Glomerular endothelial cell (primary cell): ENCODE measurements at regions not wholly inside any gene's neighbourhood (a gene's known extent, or its start where the extent isn't known, plus 50 kb on each side); places are given as distances from the start of the nearest gene placed in this dataset.
"Not testable (repeated sequence)": the region's sequence is repeated elsewhere in the genome, so short reads cannot be mapped to it uniquely, and the experiment has no call there.

Source experiments
- DNase-seq: peaks from one replicate; pipeline ENCODE4 v3.0.0-alpha.2; 2011; ENCODE audit warnings: low read depth, low spot score; ENCODE audit errors: extremely low read depth

DNA sequence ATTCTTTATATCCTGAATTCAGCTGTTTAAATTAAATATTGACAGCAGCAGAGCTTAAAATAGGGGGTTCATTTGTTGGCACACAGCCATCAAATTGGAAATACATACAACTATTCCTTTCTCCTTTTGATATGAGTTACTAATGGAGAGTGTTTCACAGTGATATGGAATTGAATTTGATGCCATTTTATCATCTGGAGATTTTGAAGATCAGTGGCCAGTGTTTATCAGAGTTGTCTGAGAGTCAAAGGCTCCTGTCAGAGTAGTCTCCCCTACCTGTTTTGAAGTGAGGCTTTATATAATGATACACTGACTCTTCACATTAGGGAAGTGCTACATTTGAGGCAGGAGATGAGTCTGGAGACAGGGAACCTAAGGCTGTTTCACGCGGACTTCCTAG is 1286.3 kb downstream of the TECRL start:
- DNase-seq: no peak

DNA sequence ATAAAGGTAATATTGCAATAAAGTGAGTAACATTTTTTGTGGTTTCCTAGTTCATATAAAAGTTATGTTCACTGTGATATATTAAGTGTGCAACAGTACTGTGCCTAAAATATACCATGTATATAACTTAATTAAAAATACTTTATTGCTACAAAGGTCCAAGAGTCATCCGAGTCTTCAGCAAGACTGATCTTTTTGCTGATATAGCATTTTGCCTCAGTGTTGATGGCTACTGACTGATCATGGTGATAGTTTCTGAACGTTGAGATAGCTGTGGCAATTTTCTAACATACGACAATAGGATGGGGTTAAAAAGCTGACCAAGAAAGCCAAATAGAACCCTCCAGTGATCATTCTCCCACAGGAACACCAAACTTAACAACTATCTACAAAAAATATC is 1302.7 kb downstream of the TECRL start:
- DNase-seq: no peak

DNA sequence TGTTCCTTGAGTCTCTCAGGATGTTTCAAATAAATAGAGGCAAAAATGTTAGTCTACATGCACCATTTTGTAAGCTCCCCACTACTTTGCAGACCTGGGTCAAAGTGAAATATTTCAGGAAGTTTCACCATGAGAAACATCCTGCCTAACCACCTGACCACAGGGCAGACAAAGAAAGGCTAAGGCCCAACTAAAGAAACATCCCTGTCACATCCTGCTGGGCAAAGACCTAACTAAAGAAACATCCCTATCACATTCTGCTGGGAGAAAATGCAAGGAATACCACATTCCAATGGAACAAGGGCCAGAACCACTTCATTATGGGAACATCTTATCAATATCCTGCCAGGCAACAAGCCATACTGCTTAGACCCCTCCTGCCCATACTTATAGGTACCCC is 1303.4 kb downstream of the TECRL start:
- no peak for DNase-seq

DNA sequence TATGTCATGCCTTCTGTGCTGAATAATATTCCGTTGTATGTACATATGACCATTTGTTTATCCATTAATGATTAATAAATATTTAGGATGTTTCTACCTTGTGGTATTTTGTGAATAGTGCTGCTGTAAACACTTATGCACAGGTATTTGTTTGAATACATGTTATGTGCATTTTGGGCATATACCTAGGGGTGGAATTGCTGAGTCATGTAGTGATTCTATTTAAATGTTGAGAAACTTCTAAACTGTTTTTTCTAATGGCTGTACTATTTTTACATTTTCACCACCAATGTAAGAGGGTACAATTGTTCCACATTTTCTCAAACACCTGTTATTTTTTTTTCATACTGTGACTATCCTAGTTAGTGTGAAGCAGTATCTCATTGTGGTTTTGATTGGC is 1318.6 kb downstream of the TECRL start:
- no peak for DNase-seq

DNA sequence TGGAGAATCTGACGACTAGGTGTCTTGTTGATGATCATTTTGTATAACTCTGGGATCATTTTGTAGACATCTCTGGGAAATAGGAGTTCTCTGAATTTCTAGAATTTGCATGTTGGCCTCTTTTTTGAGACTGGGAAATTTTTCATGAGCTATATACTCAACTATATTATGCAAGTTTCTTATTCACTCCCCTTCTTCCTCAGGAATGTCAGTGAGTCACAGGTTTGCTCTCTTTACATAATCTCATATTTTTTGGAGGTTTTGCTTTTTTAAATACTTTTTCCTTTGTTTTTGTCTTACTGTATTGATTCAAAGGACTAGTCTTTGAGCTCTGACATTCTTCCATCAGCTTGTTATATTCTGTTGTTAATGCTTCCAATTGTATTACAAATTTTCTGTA is 1324.2 kb downstream of the TECRL start:
- DNase-seq: no peak

DNA sequence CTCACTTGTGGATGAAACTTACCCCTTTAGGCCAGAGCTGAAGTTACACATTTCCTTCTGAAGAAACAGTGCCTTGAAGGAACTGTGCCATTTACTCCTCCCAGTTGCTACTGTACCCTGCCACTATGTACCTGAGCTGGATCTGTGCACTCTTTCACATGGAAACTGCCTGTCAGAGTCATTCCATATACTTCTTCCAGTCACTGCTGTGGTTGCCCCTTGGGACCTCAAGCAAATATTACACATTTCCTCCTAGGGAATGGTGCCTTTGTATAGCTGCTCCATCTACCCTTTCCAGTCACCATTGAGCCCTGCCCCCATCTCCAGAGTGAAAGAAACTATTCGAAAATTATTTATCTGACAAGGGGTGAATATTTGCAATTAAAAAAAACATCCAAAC is 1328.3 kb downstream of the TECRL start:
- no peak for DNase-seq

DNA sequence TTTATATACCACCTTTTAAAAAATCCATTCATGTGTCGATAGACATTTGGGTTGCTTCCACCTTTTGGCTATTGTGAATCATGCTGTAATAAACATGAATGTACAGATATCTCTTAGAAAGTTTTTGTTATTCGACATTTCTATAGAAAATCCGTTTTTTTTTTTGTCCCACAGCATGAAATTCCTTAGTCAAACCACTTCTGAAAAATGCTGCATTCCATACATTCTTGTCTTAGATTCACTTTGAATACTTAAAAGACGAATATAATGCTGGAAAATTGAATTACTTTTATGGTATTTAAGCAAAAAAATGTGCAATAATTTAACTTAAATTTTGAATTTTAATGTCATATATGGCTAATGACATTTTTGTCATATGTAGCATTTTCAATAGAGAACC is 1345.5 kb downstream of the TECRL start:
- DNase-seq: no peak

DNA sequence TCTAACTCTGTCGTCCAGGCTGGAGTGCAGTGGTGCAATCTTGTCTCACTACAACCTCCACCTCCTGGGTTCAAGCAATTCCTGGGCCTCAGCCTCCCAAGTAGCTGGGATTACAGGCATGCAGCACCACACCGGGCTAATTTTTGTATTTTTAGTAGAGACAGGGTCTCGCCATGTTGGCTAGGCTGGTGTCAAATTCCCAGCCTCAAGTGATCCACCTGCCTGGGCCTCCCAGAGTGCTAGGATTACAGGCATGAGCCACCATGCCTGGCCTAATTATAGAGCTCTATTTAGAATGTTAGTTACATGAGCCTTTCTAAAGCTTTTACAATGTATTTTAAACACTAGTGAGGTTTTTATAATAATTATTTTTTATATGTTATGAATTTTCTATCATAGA is 1346.4 kb downstream of the TECRL start:
- DNase-seq: not testable (repeated sequence)

DNA sequence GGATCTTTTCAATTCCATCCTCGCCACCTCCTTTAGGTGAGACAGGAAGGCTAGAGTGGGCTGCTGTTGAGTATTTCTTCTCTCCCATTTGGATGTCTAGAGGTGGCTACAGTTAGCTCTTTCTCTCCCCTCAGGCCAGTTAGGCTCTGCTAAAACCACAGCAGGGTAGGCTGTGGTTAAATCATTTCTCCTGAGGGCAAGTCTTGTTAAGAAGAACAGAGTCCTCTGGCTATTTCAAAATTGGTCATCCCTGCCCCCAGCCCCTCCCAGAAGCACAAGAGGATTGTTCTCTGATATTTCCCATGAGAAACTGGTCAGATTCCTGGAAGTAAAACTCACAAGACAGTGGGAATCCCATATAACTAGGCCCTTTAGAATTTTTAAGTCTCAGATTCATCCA is 1359.5 kb downstream of the TECRL start:
- DNase-seq: no peak

DNA sequence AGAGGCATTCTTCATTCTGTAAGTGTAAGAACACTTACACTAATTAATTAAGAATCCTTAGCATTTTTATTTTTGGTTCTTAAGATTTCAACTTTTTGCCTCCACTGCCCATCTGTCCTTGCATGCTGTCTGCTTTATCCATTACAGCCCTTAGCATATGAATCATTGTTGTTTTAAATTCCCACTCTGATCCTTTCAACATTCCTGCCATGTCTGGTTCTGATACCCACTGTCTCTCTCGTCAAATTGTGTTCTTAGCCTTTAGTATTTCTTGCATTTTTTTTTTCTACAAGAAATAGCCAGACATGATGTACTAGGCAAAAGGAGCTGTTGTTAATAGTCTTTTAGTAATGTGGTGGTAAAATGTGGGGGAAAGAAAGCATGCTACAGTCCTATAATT is 1360.0 kb downstream of the TECRL start:
- no peak for DNase-seq

DNA sequence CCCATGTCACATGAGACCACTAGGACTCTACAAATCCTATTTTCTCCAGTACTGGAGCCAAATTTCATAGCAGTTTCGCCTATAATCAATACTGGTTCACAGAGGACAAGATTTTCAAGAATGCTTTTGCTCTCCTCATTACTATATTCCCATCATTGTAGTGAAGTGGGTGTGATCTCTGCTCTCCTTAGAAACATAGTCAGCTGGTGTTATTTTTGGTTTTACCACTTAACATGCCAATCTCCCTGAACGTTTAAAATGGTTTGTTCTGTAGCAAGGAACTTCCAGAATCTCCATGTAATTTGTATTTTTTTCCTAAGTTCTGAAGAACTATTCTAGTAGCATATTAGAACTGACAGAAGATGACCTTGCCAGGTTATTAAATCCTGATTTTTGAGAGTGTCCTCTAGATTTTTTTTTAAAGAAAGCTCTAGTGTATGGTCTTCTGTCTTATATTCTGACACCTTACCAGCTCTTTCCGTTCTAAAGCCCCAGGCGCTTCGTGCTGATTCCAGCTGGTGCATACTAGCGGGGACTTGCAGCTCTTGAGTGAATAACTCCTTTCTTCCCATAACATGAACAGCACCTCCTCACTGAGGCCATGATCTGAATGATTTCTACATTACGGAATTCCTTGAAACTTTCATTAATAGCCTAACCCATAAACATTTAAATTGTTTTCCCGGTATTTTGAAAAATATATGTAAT is 1372.9 kb downstream of the TECRL start:
- no peak for DNase-seq

DNA sequence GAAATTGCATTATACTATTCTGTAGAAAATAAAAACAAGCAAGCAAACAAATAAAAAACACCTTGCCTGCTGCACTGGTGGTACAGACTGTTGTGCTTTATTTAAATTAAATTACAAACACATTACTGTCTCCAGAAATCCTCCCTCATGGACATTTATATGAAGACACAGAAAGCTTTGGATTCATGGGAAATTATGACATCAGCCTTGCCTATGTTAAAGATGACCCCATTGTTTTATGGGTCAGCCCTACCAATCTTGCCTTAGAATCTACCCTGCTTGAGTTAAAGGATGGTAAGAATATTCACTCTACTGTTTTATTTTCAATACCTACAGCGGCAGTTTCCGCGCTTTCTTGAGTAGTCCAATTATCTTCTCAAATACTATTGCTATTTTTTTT is 1379.9 kb downstream of the TECRL start:
- no peak for DNase-seq

DNA sequence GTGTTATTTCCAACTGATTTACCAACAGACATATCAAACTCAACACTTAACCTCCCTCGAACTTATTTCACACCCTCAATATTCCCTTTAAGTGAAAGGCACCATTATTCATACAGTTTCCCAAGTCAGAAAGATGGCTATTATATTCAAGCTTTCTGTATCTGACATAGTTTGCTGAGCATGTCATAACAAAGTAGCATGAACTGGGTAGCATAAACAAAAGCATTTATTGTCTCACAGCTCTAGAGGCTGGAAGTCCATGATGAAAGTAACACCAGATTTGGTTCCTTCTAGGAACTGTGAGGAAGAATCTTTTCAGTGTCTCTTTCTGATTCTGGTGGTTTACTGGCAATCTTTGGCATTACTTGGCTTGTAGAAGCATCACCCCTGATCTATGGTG is 1388.6 kb downstream of the TECRL start:
- DNase-seq: no peak

DNA sequence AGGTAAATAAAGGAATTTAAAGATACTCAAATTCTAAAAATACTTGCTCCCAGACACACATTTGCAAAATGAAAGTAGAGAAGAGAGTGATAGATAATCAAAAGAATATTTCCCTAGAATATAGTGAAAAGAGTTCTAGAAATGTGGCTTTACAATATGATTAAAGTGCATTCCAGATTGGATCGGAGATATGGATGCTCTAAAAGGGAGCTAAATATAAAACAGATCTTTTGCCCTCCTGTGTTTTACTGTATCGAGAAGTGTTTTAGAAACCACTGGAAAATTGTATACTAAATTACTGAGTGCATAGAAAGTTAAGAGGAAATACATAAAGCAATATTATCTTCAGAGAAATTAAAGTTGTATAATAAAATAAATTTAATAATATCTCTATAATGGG is 1392.0 kb downstream of the TECRL start:
- DNase-seq: no peak

DNA sequence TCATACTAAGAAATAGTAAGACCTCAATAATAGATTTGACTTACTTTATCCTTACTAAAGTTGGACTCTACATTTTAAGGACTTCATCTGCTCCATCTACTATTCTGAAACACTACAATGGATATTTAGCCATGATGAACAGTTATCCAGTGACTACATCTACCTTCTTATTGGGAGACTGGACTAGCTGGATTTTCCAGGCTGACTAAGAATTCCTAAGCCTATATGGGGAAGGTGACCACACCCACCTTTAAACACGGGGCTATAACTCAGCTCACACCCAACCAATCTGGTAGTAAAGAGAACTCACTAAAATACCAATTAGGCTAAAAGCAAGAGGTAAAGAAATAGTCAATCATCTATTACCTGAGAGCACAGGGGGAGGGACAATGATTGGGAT is 1438.4 kb downstream of the TECRL start:
- DNase-seq: no peak

DNA sequence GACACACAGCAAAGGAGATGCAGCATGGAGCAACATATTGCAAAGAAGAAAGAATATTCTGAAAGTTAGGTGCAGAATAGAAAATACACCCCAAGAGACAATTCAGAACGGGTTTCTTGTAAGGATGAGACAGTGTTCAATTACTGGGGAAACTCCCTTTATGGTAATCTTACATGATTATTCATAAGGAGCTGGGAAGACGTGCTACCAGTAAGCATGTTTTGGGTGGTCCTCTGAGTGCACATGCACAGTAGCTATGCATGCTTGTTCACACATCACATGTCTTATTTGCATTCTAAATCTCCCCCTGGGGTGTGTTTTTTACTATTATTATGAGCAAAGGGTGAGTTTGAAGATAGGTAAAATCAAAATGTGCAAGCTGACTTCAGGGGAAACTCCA is 1448.8 kb downstream of the TECRL start:
- DNase-seq: no peak

DNA sequence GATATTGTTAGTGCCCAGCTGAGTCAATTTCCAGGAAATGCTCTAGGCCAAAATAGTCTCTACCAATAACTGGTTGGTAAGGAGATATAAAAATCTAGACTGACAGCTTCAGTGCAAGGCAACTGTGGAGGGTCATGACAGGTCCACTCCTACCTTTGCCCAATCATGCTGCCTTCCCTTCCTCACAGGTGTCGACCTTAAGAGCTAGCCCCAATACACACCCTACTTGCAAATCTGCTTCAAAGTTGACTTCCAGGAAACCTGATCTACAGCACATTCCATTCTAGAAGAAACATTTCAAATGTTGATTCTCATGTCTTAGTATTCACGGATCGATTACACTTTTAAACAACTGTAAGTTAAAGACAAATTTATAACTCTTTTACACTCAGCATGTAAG is 1455.5 kb downstream of the TECRL start:
- DNase-seq: no peak

DNA sequence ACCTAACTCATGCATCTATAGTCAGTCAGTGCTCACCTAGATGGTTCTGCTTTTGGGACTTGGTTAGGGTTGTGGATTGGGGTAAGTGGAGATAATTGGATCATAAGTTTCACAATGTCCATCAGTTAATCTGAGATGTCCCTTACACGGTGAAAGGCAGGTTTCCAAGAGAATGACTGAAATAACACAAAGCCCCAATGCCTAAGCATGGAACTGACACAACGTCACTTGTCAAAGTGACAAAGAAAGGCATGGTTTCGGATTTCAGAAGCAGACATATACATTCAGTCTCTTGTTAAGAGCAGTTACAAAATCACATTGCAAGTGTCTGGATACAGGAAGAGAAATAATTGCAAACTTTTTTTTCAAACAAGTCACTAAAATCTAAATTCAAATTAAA is 1456.9 kb downstream of the TECRL start:
- DNase-seq: no peak

DNA sequence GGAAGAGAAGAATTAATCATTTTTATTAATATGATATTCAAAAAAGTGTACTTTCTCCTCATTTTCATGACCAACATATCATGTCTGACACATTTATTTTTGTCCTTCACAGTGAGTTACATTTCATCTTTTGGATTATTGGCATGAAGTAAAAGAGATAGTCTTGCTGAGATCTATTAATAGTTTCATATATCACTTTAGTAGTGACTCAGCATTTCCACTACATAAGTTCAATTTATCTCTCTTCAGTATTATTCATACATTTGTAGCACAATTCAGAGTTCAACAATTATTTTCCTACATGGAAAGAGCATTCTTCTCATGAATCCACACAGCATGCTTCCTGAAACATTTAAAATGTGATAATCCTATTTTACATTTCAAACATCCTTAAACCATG is 1461.1 kb downstream of the TECRL start:
- no peak for DNase-seq

DNA sequence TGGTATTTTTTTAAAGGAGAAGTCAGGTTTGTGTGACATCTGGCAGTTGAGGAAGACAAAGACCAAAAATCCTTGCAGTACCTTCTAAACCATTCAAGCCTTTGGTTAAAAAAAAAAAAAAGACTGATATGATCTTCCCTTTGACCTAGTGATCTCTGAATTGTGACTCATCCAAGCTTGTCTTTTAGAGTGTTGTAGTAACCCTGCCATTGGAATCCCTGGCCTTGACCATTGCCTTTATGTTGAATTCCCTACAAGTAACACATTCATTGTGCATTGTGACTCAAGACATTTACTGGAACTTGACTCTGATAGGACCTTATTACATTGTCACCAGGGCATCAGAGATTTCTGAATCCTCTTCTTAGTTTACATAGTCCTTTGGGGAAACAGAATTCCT is 1469.0 kb downstream of the TECRL start:
- DNase-seq: no peak

DNA sequence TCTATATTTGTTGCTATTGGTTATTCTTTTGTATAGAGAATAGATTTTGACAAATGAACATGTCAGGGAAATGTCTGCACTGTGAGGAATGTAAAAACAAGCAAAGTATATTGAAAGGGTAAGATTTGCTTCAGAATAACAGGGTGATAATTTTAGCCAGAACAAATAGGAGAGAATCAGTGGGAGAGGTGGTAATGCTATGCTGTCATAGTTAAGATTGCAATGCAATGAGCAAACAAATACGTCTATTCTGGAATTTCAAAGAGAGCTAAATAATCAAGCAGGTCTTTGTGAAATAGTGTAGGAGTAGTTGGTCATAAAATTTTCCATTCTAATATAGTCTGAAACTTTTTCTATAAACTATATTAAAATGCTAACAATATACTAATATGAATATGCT is 1478.4 kb downstream of the TECRL start:
- no peak for DNase-seq

DNA sequence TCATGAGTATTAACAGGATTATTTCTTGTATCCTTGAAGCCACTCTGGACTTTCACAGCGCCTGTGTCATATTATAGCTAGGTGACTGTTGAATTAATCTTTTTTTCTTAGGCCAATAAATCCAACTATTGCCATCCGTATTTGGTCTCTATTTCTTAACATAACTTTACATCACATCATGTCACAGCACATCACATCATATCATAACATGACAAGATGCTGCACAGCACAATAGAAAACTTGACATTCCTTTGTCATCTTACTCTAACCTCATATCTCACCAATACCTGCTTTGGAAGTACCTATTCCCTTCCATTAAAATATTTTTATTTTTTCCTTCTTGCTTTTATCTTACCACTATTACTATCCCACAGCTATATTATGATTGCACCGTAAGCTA is 1480.8 kb downstream of the TECRL start:
- DNase-seq: no peak

DNA sequence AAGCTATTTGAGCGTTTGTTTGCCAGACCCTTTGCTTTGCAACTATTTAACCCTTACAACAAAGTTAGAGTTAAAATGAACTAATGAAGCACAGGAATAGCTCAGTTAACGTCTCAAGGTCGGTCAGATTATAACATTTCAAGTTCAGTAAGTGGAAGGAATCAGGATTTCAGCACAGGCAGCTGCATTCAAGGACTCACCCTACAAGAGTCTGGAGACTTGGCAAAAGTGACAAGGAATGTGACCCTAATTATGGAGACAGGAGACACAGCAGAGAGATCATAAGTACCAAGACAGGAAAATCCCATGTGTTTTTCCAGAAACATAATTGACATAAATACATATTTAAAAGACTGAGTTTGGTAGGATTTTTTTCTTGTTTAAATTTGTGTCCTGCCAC is 1481.7 kb downstream of the TECRL start:
- no peak for DNase-seq
